ENCODE measurements at regions not wholly inside any gene's neighbourhood (a gene's known extent, or its start where the extent isn't known, plus 50 kb on each side); places are given as distances from the start of the nearest gene placed in this dataset.

DNA sequence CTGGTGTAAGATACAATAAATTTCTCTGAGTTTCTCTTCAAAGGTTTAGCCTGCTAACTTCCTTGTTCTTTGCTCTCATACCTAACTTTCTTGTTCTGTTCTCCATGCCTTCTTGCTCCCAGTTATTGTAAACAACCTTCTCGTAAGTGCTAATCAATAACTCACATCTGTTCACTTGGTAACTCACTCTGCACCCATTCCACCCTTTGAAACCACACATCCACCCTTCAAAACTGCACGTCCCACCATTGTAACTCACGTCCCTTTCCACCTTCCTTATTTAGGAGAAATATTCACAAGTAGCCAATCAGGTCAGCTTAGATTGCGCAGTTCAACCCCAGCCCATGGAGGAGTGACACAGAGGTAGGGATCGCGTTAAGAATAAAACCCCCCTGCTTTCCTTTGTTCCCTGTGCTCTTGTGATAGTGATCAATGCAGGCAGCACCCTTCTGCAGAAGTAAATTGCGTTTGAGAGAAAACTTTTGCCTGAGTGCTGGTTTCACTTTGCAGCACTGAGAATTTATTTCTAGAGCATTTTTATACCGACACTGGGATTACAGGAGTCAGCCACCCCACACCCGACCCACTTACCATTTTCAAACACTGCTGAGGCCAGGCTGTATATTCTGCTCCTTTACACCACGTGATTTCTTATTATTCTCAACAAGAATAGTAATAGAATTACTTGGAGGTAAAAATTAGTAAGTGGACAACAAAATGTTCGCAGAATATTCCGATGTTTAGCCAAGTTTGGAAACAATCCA, 789.2 kb upstream of the RGS18 start:
- Mint-ChIP-seq H3K4me3 (ENCODE audit: low read depth) (peak overlapping the region; percentile 55), H3K27ac (peak overlapping the region; percentile 88), H3K9me3 (ENCODE audit: low read depth) (peaks cover 7% of the 10 kb centered on the region), H3K4me1 (ENCODE audit: low read depth) (peaks cover 15% of the 10 kb centered on the region), H3K27me3 (no peaks in the 10 kb centered on the region), H3K36me3 (ENCODE audit: insufficient read depth) (no peaks in the 10 kb centered on the region)
- DNase-seq (ENCODE audit: low spot score, unreplicated experiment) = no peak
- TF ChIP-seq, protein P1, sequence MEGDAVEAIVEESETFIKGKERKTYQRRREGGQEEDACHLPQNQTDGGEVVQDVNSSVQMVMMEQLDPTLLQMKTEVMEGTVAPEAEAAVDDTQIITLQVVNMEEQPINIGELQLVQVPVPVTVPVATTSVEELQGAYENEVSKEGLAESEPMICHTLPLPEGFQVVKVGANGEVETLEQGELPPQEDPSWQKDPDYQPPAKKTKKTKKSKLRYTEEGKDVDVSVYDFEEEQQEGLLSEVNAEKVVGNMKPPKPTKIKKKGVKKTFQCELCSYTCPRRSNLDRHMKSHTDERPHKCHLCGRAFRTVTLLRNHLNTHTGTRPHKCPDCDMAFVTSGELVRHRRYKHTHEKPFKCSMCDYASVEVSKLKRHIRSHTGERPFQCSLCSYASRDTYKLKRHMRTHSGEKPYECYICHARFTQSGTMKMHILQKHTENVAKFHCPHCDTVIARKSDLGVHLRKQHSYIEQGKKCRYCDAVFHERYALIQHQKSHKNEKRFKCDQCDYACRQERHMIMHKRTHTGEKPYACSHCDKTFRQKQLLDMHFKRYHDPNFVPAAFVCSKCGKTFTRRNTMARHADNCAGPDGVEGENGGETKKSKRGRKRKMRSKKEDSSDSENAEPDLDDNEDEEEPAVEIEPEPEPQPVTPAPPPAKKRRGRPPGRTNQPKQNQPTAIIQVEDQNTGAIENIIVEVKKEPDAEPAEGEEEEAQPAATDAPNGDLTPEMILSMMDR (IDR thresholded peaks at IDR 0.05; ENCODE audit: unreplicated experiment) = no peak

DNA sequence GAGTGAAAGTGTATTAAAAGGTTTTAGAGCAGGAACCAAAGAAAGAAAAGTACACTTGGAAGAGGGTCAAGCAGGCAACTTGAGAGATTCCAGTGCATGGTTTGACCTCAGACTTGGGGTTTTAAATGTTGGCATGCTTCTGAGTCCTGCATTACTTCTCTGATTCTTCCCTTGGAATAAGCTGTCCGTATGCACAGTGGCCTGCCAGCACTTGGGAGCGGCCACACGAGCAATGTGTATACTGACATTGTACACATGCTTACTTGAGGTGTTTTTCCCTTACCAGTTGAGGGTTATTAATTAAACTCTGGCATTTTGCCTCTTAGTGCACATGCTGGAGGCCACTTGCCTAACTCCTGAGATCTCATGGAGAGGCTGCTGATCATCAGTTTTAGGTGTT, 786.6 kb upstream of the RGS18 start:
- DNase-seq (ENCODE audit: low spot score, unreplicated experiment) = no peak
- H3K4me1 Mint-ChIP-seq (ENCODE audit: low read depth) = peaks cover 15% of the 10 kb centered on the region
- TF ChIP-seq, protein P1 (IDR thresholded peaks at IDR 0.05; ENCODE audit: unreplicated experiment) = no peak
- peaks cover 22% of the 10 kb centered on the region for H3K9me3 Mint-ChIP-seq (ENCODE audit: low read depth)
- no peaks in the 10 kb centered on the region for H3K27me3 Mint-ChIP-seq
- H3K36me3 Mint-ChIP-seq (ENCODE audit: insufficient read depth) = no peaks in the 10 kb centered on the region
- H3K4me3 Mint-ChIP-seq (ENCODE audit: low read depth) = no peak overlapping the region
- peak overlapping the region; percentile 65 for H3K27ac Mint-ChIP-seq

DNA sequence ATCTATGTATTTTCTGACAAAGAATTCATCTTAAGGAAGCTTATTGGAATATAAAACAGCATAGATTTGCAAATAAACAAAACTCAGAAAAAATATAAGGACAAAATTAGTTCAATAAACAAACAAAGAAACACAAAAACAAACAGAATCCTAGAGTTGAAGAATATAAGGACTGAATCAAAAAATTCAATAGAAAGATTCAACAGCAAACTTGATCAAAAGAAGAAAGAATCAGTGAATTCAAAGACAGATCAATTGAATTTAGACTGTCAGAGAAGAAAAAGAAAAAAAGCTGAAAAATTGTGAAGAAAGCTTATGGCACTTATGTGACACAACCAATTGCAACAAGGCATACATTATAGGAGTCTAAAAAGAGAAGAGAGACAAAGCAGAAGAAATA, 770.0 kb upstream of the RGS18 start:
- Mint-ChIP-seq H3K4me1 (ENCODE audit: low read depth) (no peaks in the 10 kb centered on the region), H3K36me3 (ENCODE audit: insufficient read depth) (peaks cover 1% of the 10 kb centered on the region), H3K4me3 (ENCODE audit: low read depth) (no peak overlapping the region), H3K9me3 (ENCODE audit: low read depth) (peaks cover 21% of the 10 kb centered on the region), H3K27me3 (no peaks in the 10 kb centered on the region), H3K27ac (no peak overlapping the region)
- DNase-seq (ENCODE audit: low spot score, unreplicated experiment) = no peak
- TF ChIP-seq, protein P1 (IDR thresholded peaks at IDR 0.05; ENCODE audit: unreplicated experiment) = no peak

DNA sequence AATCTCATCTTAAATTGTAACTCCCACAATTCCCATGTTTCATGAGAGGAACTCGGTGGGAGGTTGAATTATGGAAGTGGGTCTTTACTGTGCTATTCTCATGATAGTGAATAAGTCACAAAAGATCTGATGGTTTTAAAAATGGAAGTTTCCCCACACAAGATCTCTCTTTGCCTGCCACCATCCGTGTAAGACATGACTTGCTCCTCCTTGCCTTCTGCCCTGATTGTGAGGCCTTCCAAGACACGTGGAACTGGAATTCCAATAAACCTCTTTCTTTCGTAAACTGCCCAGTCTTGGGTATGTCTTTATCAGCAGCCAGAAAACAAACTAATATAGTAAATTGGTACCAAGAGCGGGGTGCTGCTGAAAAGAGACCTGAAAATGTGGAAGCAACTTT, 761.6 kb upstream of the RGS18 start:
- H3K36me3 Mint-ChIP-seq (ENCODE audit: insufficient read depth) = peaks cover 3% of the 10 kb centered on the region
- H3K27me3 Mint-ChIP-seq = no peaks in the 10 kb centered on the region
- DNase-seq (ENCODE audit: low spot score, unreplicated experiment) = no peak
- TF ChIP-seq, protein P1 (IDR thresholded peaks at IDR 0.05; ENCODE audit: unreplicated experiment) = no peak
- no peak overlapping the region for H3K27ac Mint-ChIP-seq
- no peak overlapping the region for H3K4me3 Mint-ChIP-seq (ENCODE audit: low read depth)
- no peaks in the 10 kb centered on the region for H3K4me1 Mint-ChIP-seq (ENCODE audit: low read depth)
- H3K9me3 Mint-ChIP-seq (ENCODE audit: low read depth) = peaks cover 11% of the 10 kb centered on the region

DNA sequence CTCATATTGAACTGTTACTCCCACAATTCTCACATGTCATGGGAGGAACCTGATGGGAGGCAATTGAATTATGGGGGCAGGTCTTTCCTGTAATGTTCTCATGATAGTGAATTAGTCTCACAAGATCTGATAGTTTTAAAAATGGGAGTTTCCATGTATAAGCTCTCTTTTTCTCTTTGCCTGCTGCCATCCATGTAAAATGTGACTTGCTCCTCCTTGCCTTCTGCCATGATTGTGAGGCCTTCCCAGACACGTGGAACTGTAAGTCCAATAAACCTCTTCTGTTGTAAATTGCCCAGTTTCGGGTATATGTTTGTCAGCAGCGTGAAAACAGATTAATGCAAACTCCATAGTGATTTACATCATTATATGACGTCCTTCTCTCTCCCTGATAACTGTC, 759.7 kb upstream of the RGS18 start:
- H3K4me1 Mint-ChIP-seq (ENCODE audit: low read depth) = no peaks in the 10 kb centered on the region
- H3K36me3 Mint-ChIP-seq (ENCODE audit: insufficient read depth) = peaks cover 3% of the 10 kb centered on the region
- H3K4me3 Mint-ChIP-seq (ENCODE audit: low read depth) = no peak overlapping the region
- no peak for DNase-seq (ENCODE audit: low spot score, unreplicated experiment)
- H3K27me3 Mint-ChIP-seq = no peaks in the 10 kb centered on the region
- peaks cover 11% of the 10 kb centered on the region for H3K9me3 Mint-ChIP-seq (ENCODE audit: low read depth)
- H3K27ac Mint-ChIP-seq = no peak overlapping the region
- TF ChIP-seq, protein P1 (IDR thresholded peaks at IDR 0.05; ENCODE audit: unreplicated experiment) = no peak

All from progenitor cell of endocrine pancreas (in vitro differentiated cells).